GM21825 (cell line): ENCODE measurements at regions not wholly inside any gene's neighbourhood (a gene's known extent, or its start where the extent isn't known, plus 50 kb on each side); places are given as distances from the start of the nearest gene placed in this dataset.

Experiments
- ATAC-seq: cut with Tn5 transposase; IDR thresholded peaks from one replicate; pipeline ENCODE4 v1.9.1; 2021; ENCODE audit warnings: mild to moderate bottlenecking, moderate library complexity; ENCODE audit not compliant: unreplicated experiment

DNA sequence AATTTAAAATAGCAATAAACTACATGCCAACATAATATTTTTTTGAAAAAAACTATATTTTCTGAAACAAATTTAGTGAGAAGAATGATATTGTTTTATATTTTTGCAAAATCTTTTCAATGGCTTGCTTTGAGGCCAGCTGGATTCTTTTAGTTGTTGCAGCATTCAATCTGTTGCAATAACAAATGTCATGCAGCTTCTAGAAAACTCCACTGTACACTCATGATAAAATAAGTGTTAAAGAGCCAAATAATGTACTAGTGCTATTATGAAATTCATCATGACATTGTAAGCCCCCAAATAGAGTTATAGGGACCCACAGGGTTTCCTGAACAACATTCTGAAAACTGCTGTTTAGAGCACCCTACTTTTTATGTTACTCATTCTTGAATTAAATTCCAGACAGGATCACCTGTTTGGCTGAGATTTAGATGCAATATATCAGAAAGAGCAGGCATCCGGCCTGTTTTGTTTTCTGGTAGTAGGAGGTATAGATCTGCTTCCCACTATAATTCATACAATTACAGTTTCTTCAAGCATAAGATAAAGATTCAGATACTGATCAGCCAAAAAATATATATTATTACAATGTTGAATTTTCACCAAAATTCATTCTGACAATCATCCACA, 703.0 kb upstream of the ZNF385D start:
- ATAC-seq: no peak

DNA sequence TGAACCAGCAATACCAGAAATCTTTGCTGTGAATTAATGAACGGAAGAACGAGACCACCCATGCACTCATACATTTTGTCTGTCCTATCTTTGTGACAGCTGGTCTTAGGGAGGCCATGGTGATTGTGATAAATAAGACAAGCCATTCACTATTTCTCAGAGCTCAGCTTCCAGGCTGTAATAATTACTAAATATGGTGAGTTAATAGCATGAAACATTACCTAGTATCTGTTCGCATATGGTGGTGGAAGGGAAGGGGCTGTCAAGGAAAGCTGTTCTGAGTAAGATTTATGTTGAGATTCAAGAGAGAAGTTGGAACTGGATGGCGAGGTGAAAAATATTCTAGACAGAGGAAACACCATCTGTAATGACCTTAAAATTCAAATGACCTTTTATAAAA, 719.0 kb upstream of the ZNF385D start:
- ATAC-seq: no peak

DNA sequence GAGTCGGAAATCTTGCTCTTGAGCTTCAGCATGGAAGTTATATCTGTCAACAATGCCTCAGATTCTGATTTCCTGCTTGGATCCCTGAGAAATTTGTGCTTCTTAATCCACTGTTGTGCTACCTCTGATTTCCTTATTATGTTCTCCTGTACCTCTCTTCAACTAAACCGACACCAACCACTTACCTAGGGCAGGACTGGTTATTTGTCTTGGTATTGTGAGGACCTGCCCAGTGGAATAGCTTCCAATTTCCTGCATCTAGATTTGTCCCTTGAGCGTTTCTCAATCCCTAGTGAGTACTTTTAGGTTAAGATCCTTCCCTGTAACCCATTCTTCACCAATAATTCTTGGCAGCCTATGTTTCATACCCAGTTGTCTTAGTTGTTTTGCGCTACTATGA, 720.5 kb upstream of the ZNF385D start:
- no peak for ATAC-seq

GRCh38 chr3:22474706-22475445, 723.9 kb upstream of the ZNF385D start:
- no peak for ATAC-seq

DNA sequence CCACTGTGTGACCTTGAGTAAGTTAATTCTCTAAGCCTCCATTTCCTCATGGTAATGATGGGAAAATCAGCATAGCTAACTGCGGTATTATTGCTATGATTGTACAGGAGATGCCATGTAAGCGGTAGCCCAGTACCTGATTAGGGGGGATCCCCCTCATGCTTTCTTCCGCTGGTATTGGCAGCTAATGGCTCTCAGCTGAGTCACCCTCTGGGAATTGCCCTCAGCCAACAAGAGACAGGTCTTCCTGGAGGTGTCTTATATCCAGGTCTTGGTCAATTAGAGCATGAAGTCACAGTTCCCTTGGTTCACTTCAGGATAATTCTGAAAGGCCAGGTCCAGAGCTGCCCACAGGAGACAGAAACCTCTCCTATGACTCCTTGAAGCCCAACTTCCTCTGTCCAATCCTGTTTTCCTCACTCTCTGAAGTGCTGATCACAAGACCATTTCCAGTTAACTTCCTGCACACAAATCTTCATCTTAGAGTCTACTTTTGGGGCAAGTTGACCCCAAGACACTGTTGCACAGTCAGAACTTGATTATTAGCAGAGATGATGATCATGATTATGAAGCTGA, 724.7 kb upstream of the ZNF385D start:
- ATAC-seq: no peak

- no peak for ATAC-seq
Observed at GRCh38 chr3:22476976-22477375, 726.0 kb upstream of the ZNF385D start.

- ATAC-seq: no peak
Observed at GRCh38 chr3:22485954-22486353, 717.2 kb upstream of the UBE2E2 start.

DNA sequence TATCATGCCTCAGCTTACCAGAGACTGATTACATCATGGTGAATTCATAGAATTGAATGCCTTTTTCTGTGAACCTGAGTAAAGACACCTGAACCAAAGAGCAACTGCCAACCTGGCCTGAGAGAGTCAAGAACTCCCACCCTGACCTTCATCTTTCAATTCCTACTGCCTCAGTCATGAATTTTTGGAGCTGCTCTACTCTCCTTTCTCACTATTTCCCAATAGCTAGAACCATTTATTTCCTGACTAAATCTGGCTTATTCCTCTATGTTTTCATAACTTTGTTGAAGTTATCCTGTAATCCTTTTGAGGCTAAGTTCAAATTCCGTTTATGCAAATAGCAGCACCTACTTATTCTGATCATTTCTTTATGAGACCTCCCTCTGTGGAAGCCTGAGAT, 712.4 kb upstream of the UBE2E2 start:
- no peak for ATAC-seq

DNA sequence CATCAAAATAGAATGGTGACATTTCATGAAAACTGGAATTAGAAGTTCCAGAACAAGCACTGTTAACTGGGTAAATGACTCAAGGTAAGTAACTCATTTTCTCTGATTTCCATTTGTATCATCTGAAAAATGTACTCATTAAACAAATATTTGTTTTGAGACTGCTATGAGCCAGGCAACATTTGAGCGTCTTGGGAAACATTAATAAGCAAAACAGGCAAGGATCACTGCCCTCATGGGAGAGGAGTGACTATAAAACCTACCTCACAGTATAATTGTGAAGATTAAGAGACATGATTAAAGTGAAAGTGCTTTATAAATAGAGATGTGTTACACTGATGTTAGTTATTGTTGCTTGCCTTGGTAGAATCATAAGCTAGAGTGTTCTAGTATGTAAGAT, 711.8 kb upstream of the UBE2E2 start:
- no peak for ATAC-seq

DNA sequence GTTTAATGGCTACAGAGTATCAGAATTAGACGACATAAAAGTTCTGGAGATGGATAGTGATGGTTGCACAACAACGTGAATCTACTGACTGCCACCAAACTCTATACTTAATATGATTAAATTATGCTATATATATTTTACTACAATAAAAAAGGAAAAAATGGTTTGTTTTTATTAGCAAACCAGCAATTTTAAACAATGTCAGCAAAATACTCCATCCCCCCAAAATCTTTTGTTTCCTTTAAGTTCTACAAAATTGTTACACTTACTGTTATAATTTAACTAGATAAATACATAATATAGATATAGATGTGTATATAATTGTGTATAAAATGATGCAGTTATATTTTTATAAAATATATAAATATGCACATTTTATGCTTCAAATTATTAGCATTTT, 710.8 kb upstream of the UBE2E2 start:
- ATAC-seq: no peak

- ATAC-seq: no peak
Observed at GRCh38 chr3:22495241-22495640, 707.9 kb upstream of the UBE2E2 start.

- ATAC-seq: no peak
Observed at GRCh38 chr3:22495791-22496190, 707.3 kb upstream of the UBE2E2 start.

- ATAC-seq: no peak
Observed at GRCh38 chr3:22496641-22497040, 706.5 kb upstream of the UBE2E2 start.

GRCh38 chr3:22506871-22507270, 696.3 kb upstream of the UBE2E2 start:
- ATAC-seq: no peak

GRCh38 chr3:22507709-22508108, 695.4 kb upstream of the UBE2E2 start:
- no peak for ATAC-seq

GRCh38 chr3:22523925-22524324, 679.2 kb upstream of the UBE2E2 start:
- no peak for ATAC-seq

DNA sequence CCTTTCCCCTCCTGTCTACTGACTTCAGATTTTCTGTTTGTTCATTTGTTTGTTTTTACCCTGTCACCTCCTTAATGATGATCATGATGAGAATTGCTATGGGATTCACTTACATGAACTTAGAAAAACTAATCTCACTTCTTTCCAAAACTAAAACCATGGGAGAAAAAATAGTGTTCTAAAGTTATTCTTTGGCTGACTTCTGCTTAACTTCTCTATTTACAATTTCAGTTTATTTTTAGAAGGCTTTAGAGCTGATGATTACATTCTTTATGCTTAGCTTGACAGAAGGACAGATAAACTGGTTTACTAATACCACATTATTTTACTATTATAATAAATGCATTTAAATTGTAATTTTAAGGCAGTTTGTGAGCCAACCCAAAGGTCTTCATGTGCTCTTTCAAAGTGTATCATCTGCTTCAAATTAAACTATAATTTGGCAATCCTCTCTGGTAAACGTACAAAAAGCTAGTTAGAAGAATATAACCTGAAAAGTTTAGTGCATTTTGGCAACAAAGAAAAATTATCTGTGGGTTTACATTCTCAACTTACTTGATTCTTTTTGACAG, 676.8 kb upstream of the UBE2E2 start:
- no peak for ATAC-seq

- ATAC-seq: no peak
Observed at GRCh38 chr3:22536541-22536940, 666.6 kb upstream of the UBE2E2 start.

GRCh38 chr3:22537560-22537959, 665.6 kb upstream of the UBE2E2 start:
- no peak for ATAC-seq

GRCh38 chr3:22542311-22542710, 660.8 kb upstream of the UBE2E2 start:
- no peak for ATAC-seq

- no peak for ATAC-seq
Observed at GRCh38 chr3:22555753-22556435, 647.2 kb upstream of the UBE2E2 start.

- ATAC-seq: no peak
Observed at GRCh38 chr3:22565393-22565792, 637.7 kb upstream of the UBE2E2 start.
